Tibial nerve (tissue), 3 donors: ENCODE measurements at regions not wholly inside any gene's neighbourhood (a gene's known extent, or its start where the extent isn't known, plus 50 kb on each side); places are given as distances from the start of the nearest gene placed in this dataset.
"Not testable (repeated sequence)": the region's sequence is repeated elsewhere in the genome, so short reads cannot be mapped to it uniquely, and the experiment has no call there.

ENCODE experiments used
- POLR2A ChIP-seq, 2 donors: fragments of 450-650 bp; IDR thresholded peaks; one replicate each; pipeline ENCODE4 v1.6.1; 2017; ENCODE audit warnings: antibody characterized with exemption in 2 of 2, mild to moderate bottlenecking in 2 of 2, moderate library complexity in 2 of 2
- TF ChIP-seq, protein P1 (sequence below), 5 experiments: fragments of 200-600 bp in 3 of 5; fragments of 450-650 bp in 2 of 5; sonication (generic) in 3 of 5; IDR thresholded peaks; one replicate each; pipeline ENCODE4 v1.5.1; 2016 to 2019; ENCODE audit warnings: antibody characterized with exemption in 5 of 5, mild to moderate bottlenecking in 3 of 5, moderate library complexity in 2 of 5

DNA sequence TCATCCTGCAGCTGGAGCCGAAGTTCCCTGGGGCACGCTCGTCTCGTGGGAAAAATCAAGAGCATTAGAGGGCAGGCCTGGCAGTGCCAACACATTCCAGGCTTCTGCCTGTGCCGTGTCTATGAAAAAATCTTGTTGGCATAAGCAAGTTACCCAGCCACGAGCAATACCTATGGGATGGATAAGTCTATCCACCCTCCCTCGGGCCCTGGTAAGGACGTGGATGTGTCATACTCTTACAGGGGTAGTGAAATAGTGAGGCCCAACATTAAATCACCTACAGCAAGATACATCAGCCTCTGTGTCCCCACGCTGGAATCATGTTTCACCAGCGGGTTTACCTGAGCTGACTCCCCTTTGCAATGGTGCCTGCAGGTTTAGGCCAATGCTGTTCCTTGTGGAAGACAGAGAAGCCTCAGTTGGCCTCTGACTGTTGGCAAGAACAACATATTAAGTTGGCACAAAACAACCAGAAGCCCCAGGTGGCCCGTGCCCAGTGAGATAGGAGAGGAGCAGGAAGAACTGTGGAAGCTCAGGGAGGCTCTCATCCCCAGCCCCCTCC, 51.1 kb upstream of the SULF2 start:
- TF ChIP-seq, protein P1, sequence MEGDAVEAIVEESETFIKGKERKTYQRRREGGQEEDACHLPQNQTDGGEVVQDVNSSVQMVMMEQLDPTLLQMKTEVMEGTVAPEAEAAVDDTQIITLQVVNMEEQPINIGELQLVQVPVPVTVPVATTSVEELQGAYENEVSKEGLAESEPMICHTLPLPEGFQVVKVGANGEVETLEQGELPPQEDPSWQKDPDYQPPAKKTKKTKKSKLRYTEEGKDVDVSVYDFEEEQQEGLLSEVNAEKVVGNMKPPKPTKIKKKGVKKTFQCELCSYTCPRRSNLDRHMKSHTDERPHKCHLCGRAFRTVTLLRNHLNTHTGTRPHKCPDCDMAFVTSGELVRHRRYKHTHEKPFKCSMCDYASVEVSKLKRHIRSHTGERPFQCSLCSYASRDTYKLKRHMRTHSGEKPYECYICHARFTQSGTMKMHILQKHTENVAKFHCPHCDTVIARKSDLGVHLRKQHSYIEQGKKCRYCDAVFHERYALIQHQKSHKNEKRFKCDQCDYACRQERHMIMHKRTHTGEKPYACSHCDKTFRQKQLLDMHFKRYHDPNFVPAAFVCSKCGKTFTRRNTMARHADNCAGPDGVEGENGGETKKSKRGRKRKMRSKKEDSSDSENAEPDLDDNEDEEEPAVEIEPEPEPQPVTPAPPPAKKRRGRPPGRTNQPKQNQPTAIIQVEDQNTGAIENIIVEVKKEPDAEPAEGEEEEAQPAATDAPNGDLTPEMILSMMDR (IDR thresholded peaks at IDR 0.05): not testable (repeated sequence)
- TF ChIP-seq POLR2A (IDR thresholded peaks at IDR 0.05): not testable (repeated sequence)
